Liver (tissue), 3 donors: ENCODE measurements at regions not wholly inside any gene's neighbourhood (a gene's known extent, or its start where the extent isn't known, plus 50 kb on each side); places are given as distances from the start of the nearest gene placed in this dataset.

Source experiments
- FOXA1 ChIP-seq: IDR thresholded peaks from 2 replicates; pipeline ENCODE4 v1.6.1; 2016; ENCODE audit warnings: antibody characterized with exemption
- FOXA2 ChIP-seq: IDR thresholded peaks from 2 replicates; pipeline ENCODE4 v1.6.1; 2016; ENCODE audit warnings: antibody characterized with exemption
- HNF4A ChIP-seq, 2 donors: conservative IDR thresholded peaks; 2 replicates each; pipeline ENCODE4 v1.6.1; 2016; ENCODE audit warnings: antibody characterized with exemption in 2 of 2, mild to moderate bottlenecking in 2 of 2
- JUND ChIP-seq, 2 donors: IDR thresholded peaks; 2 replicates each; pipeline ENCODE4 v1.6.1; 2016; ENCODE audit warnings: antibody characterized with exemption in 2 of 2
- RAD21 ChIP-seq, 2 donors: IDR thresholded peaks; 2 replicates each; pipeline ENCODE4 v1.6.1; 2016; ENCODE audit warnings: antibody characterized with exemption in 2 of 2, mild to moderate bottlenecking in 2 of 2
- REST ChIP-seq: IDR thresholded peaks from 2 replicates; pipeline ENCODE4 v1.6.1; 2016; ENCODE audit warnings: antibody characterized with exemption, mild to moderate bottlenecking
- SP1 ChIP-seq: IDR thresholded peaks from 2 replicates; pipeline ENCODE4 v1.6.1; 2018; ENCODE audit warnings: antibody characterized with exemption, mild to moderate bottlenecking
- TAF1 ChIP-seq: conservative IDR thresholded peaks from 2 replicates; pipeline ENCODE4 v1.6.1; 2016; ENCODE audit warnings: antibody characterized with exemption, mild to moderate bottlenecking
- YY1 ChIP-seq: IDR thresholded peaks from 2 replicates; pipeline ENCODE4 v1.6.1; 2016; ENCODE audit warnings: antibody characterized with exemption, mild to moderate bottlenecking
- ZBTB33 ChIP-seq: IDR thresholded peaks from 2 replicates; pipeline ENCODE4 v1.6.1; 2016; ENCODE audit warnings: antibody characterized with exemption
- TF ChIP-seq, protein P1 (sequence below): fragments of 150-350 bp; IDR thresholded peaks from 2 replicates; pipeline ENCODE4 v1.5.1; 2017; ENCODE audit warnings: improper control_type of control experiment, low read depth, low read length; ENCODE audit not compliant: missing input control
- TF ChIP-seq, protein P2 (sequence below): IDR thresholded peaks from 2 replicates; pipeline ENCODE4 v1.6.1; 2016; ENCODE audit warnings: antibody characterized with exemption
- TF ChIP-seq, protein P3 (sequence below): IDR thresholded peaks from 2 replicates; pipeline ENCODE4 v1.6.1; 2016; ENCODE audit warnings: antibody characterized with exemption
- donor health status: healthy.
- donor health status: healthy.

GRCh38 chr7:42590771-42591310 is 321.0 kb downstream of the C7orf25 start:
- TF ChIP-seq FOXA1 (no peak), REST (no peak), YY1 (no peak), TAF1 (no peak), JUND (IDR thresholded peaks at IDR 0.05) (no peak), SP1 (no peak), ZBTB33 (no peak), RAD21 (IDR thresholded peaks at IDR 0.05) (no peak), HNF4A (conservative IDR thresholded peaks at IDR 0.05) (no peak), FOXA2 (no peak)
- TF ChIP-seq, protein P1, sequence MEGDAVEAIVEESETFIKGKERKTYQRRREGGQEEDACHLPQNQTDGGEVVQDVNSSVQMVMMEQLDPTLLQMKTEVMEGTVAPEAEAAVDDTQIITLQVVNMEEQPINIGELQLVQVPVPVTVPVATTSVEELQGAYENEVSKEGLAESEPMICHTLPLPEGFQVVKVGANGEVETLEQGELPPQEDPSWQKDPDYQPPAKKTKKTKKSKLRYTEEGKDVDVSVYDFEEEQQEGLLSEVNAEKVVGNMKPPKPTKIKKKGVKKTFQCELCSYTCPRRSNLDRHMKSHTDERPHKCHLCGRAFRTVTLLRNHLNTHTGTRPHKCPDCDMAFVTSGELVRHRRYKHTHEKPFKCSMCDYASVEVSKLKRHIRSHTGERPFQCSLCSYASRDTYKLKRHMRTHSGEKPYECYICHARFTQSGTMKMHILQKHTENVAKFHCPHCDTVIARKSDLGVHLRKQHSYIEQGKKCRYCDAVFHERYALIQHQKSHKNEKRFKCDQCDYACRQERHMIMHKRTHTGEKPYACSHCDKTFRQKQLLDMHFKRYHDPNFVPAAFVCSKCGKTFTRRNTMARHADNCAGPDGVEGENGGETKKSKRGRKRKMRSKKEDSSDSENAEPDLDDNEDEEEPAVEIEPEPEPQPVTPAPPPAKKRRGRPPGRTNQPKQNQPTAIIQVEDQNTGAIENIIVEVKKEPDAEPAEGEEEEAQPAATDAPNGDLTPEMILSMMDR: no peak
- TF ChIP-seq, protein P2, sequence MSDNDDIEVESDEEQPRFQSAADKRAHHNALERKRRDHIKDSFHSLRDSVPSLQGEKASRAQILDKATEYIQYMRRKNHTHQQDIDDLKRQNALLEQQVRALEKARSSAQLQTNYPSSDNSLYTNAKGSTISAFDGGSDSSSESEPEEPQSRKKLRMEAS: no peak
- TF ChIP-seq, protein P3, sequence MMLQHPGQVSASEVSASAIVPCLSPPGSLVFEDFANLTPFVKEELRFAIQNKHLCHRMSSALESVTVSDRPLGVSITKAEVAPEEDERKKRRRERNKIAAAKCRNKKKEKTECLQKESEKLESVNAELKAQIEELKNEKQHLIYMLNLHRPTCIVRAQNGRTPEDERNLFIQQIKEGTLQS: no peak
